LNCAP (cell line): ENCODE measurements at regions not wholly inside any gene's neighbourhood (a gene's known extent, or its start where the extent isn't known, plus 50 kb on each side); places are given as distances from the start of the nearest gene placed in this dataset.

Experiments
- TF ChIP-seq, protein P1 (sequence below): fragments of 450-650 bp; IDR thresholded peaks from 2 replicates; pipeline ENCODE4 v1.5.1; 2017; ENCODE audit warnings: mild to moderate bottlenecking

DNA sequence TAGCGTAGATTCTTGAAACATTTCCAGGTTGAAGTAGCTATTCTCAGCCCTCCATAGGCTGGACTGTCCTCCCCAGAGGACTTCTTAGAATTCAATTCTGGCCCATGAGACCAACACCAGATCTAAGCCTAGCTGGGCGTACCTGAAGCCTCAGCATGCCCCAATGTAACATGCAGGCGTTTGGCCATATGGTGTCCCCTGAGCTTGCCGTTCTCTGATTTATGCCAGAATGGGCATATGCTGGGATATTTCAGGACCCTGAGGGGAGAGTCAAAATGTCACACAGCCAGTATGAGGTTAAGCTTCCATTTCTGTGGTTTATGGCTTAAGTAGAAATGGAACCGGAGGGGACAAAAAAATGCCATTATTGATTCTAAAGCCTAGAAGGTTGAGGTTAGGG, 317.7 kb upstream of the OBI1 start:
- TF ChIP-seq, protein P1, sequence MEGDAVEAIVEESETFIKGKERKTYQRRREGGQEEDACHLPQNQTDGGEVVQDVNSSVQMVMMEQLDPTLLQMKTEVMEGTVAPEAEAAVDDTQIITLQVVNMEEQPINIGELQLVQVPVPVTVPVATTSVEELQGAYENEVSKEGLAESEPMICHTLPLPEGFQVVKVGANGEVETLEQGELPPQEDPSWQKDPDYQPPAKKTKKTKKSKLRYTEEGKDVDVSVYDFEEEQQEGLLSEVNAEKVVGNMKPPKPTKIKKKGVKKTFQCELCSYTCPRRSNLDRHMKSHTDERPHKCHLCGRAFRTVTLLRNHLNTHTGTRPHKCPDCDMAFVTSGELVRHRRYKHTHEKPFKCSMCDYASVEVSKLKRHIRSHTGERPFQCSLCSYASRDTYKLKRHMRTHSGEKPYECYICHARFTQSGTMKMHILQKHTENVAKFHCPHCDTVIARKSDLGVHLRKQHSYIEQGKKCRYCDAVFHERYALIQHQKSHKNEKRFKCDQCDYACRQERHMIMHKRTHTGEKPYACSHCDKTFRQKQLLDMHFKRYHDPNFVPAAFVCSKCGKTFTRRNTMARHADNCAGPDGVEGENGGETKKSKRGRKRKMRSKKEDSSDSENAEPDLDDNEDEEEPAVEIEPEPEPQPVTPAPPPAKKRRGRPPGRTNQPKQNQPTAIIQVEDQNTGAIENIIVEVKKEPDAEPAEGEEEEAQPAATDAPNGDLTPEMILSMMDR, result no peak

DNA sequence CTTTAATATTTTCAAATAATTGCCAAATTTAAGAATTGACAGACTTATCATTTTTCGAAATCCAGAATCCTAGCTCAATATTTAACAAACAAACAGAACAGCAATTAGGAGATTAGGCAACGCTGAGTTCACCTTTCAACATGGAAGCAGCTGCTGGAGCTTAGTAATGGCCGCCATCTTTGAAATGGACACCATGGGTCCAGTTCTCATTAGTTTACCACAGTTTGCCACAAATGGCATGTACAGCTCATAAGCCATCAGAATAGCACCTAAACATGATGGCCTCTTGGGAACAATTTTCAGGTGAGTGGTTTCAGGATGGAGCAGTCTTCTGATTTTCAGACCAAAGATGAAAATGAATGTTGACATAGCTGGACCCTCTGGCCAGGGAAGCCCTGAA, 313.6 kb upstream of the OBI1 start:
- TF ChIP-seq, protein P1, result no peak

DNA sequence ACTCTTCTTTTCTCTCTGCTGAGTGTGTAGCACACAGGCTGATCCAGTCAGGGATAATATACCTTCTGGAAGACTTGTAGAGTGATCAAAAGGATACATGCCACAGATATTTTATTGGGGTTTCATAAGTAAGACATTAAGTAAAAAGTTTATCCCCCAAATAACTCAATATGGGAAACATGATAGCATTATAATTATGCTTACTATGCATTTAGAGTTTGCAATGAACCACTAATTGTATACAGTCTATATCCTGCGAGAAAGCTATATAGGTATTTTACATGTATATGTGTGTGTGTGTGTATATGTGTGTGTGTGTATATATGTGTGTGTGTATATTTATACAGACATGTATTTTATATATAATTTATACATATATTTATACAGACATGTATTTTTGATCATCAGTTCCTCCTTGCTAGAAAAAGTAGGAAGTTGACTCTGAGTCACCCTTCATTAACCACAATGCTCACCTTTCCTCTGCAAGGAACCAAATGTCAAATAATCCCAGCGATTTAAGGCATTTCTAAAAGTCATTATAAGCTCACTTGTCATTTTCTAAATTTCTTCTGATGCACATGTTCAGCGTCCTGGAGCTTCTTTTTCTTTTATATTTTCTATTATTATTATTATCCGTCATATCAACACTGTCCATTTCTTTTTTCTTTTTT, 312.5 kb upstream of the OBI1 start:
- TF ChIP-seq, protein P1, result no peak

DNA sequence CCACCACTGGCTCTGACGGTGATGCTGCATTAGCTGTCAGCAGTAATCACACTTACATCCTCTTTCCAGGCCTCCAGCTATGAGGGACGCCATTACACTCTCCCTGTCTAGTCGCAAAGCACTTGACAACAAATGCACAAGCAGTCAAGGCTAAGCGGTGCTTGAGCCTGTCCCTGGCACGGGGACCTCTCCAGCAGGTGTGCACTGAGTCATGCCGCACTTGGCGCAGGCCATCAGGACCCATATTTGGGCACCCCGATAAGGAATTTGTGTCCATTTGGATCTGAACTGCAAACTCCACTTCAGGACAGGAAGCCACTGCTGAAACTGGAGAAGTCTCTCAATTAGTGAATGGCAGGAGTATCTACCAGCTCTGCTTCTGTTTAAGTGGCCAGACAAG, 301.9 kb upstream of the OBI1 start:
- TF ChIP-seq, protein P1, result no peak

DNA sequence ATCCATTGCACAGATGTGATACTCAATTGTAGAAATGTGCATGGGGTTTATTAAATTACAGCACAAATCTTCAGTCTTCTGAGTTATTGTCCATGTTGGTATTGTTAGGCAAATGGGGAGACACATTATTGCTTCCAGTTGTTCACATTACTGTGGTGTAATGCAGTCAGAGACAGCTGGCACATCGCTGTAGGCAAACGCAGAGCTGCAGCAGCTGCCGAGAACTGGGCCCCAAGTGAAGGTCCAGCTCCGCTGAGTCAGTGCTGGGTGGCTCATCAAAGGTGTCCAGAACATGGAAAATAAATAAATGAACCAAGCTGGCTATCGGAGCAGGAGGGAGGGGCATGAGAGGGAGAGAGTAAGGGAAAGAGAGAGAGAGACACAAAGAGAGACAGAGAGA, 299.1 kb upstream of the OBI1 start:
- TF ChIP-seq, protein P1, result no peak

DNA sequence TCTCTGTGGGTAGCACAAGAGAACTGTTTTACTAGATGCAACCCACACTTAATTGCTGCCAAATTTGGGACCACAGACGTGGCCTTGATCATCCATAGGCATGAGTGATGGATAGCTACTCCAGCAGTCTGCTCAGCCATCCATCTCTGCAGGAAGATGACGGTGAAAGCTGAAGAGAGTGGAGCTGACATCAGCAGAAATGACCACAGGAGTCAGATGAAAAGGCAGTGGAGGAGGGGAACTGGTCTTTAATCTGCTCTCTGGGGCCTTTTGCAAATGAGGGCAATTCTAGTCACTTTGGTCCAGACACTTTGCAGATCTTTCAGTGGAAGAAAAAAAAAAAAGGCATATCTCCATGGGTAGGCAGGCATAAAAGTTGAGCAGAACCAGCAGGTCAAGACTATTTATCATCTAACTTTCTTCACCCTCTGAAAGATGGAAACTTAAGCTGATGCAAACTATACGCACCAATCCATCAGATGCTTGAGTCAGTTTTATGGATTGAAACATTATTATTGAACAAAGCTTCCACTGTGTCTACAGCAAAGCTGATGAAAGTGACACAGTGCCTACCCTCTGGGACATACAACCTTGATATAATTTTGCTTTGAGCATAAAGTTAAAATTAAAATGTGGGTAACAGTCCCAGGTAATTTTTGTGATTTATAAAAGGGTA, 281.6 kb upstream of the OBI1 start:
- TF ChIP-seq, protein P1, result no peak

DNA sequence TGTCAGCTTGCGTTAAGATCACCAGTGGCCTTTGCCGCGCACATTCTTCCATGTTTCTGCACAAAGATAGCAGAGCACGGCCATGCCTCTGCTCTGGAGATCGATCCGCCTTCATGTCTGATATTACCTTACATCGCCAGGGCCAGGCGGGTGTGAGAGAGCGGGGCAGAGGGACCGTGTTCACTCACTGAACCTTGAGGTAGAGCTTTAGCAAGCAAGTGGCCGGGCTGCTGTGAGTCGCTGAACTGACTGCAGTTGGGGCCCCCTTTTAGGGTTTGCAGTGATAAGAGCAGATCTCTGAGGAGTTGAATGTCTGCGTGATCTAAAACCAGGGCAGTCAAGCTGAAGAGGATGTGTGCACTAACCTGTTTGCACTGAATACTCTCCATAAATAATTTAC, 275.4 kb upstream of the OBI1 start:
- TF ChIP-seq, protein P1, result no peak
